Stimulated activated CD4-positive, alpha-beta T cell treated with anti-CD3 and anti-CD28 coated beads, Interleukin-2, amount 100 ng/mL, for 4 hours (primary cell): ENCODE measurements at regions not wholly inside any gene's neighbourhood (a gene's known extent, or its start where the extent isn't known, plus 50 kb on each side); places are given as distances from the start of the nearest gene placed in this dataset.
"Not testable (repeated sequence)": the region's sequence is repeated elsewhere in the genome, so short reads cannot be mapped to it uniquely, and the experiment has no call there.

Source experiments
- DNase-seq: peaks from one replicate; pipeline ENCODE4 v3.0.0-alpha.2; 2020; ENCODE audit warnings: low read depth

GRCh38 chr20:48405909-48406308, 421.9 kb downstream of the PREX1 start:
- no peak for DNase-seq

- DNase-seq, result no peak
These were observed 423.2 kb downstream of the PREX1 start for GRCh38 chr20:48404598-48404997.

GRCh38 chr20:48403167-48403761, 424.5 kb downstream of the PREX1 start:
- DNase-seq, result no peak

- no peak for DNase-seq
These were observed 426.4 kb downstream of the PREX1 start for GRCh38 chr20:48401359-48401758.

DNA sequence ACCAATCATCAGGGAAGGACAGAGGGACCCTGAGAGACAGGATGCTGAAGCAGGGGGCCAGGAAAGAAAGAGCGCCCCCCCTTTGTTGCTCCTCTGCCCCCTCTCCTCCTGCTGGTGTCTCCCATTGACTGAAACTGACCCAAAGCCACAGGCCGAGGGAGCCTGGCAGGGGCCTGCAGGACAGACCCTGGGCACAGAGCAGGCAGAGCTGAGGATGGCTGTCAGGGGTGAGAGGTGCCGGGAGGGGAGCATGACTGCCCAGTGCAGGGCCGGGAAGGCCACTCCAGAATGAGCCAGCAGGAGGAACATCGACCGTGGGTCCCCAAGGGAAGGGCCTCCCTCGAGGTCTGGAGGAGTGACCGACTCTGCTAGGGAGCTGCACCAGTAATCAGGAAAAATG, 427.8 kb downstream of the PREX1 start:
- no peak for DNase-seq

GRCh38 chr20:48398506-48399449, 429.0 kb downstream of the PREX1 start:
- no peak for DNase-seq

DNA sequence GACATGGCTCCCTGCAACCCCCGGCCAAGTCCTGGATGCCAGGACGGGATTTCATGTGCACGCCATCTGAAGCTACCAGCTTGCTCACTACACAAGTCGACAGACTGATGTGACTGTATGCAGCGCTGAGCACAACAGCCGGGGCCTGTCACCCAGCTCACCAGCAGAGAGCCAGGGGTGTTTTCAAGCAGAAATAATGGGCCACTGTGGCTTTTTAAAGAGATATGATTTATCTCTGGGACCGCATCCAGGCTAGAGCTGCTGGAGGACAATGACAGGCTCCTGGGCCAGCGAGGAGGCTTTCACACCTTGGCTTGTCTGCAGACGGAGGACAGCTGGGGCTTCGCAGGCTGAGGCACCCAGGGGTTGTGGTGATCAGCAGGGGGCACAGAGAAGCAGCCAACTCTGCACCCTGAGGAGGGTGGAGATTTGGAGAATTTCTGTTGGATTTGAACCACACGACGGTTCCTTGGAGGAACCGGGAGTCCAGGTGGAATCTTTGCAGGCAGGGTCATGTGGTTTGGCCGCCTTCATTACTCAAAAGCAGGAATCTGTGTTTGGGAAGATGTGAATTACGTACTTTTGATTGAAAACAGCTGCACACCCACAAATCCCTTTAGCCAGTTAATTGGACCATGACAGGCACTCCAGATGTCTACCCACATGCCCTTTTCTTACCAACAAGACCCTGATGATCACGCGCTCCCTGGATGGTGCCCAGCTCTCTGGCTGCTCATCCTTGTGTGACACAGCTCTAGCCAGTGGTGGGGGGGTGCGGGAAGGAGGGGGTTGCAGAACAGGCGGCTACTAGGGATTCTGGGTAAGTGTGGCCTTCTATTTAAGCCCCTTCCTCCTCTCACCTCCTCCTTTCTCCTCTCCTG, 430.6 kb downstream of the PREX1 start:
- DNase-seq, result not testable (repeated sequence)

DNA sequence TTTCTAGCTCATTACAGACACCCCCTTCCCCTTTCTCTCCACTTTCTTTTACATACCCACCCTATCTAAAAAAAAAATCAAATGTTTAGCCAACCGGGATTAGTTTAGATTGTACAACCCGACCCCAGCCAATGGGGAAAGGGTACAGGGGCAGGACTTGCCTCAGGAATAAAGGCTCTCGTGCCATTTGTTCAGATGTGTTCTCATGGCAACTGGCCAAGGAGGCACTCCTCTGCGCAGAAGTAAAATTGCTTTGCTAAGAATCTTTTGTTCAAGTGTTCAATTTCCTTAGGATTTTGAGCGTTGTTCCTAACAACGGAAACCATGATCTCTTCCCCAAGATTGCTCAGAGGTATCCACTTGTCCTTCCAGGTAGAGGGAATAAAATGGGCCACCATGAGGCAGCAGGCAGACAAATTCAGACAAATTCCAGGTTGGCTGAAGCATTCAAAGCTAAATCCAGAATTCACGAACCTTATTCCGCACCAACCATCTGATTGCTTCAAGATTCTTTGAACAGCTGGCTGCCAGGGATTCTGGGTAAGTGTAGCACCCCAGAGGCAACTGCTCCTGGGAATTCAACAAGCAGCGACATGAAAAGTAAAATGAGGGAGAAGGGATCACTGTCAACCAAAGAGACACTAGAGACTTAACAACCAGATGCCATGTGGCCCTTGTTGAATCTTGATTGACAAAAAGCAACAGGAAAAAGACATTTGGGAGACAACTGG, 431.8 kb downstream of the PREX1 start:
- no peak for DNase-seq

GRCh38 chr20:48394415-48395081, 433.3 kb downstream of the PREX1 start:
- no peak for DNase-seq

DNA sequence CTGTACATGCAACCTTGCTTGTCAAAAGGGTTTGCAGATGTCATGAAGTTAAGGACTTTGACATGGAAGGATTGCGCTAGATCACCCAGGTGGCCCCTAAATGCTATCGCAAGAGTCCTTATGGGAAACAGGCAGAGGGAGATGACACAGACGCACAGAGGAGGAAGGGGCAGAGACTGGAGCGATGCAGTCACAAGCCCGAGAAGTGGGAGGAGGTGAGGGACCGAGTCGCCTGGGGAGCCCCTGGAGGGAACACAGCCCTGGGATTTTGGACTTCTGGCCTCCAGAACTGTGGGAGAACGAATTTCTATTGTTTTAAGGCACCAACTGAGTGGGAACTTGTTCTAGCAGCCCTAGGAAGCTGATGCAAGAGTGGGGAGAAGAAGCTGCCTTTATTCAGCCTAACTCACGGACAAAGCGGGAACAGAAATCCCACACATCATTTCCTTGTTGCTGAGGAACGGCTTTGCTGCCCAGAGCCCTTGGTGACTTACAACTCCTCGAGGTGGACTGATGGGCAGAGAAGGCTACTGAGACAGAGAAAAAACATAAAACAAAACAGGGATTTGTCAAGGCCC, 434.0 kb downstream of the PREX1 start:
- DNase-seq, result no peak

DNA sequence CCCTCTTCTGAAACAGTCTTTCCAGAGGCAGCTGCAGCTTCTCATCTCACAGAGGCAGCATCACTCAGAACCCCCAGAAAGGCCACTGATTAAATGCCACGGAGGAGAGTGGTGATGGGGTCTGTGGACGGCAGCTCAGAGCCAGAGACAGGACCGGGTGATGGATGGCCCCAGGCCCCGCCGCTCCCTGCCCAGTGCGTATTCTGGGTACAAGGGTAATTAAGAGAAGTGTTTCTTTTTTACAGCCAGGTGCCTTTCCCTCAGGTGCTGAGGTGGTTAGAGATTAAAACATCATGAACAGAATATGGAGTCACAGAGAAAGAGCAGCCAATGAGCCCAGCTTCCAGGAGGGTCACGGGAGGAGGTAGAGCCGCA, 434.5 kb downstream of the PREX1 start:
- no peak for DNase-seq

DNA sequence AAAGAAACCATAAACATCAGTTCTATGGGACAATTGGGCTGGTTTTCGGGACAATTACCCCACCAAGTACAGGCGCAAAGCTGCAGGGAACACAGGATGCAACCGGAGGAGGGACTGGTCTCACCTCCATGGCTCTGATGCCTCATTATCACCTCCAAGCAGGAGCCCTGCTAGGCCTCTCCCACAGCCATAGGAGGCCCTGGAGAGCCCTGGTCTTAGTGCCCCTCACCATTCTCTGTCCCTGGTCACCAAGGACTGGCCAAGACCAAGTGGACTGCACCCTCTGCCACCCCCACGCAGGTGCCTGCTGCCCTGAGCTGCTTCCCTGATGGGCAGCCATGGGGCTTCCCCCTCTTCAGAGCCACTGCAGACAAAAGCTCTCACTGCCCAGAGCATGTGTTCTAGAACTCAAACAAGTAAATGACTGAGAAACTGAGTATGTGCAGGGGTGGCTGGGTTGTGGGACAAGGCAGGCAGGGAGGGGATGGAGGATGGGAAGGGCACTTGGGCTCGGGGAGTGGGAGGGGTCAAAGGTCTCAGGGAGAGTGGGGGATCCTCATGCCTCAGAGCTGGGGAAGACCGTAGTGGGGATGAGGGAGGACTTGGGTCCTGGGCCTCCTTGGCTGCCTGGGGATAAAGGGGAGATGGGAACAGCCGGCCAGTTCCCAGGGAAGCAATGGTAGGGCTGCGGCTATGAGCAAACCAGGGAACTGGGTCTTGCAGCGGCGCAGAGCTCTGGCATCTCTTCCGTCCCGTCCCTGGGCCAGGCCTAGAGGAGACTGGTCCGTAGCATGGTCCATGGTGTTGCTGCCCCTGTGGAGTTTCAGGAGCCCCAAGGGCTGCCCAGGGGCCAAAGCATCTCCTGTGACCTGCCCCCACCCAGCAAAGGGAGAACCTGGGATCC, 435.1 kb downstream of the PREX1 start:
- no peak for DNase-seq

DNA sequence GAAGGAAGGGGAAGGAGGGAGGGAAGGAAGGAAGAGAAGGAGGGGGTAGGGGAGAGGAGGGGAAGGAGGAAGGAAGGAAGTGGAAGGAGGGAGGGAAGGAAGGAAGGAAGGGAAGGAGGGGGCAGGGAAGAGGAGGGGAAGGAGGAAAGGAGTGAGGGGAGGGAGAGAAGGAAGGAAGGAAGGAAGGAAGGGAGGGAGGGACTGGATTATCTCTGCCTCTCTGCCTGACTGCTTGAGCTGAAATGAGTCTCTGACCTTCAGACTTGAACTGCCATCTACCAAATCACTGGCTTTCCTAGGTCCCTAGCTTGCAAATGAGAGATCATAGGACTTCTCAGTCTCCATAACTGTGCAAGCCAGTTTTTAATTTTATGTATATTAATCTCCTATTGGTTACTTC, 436.8 kb downstream of the PREX1 start:
- DNase-seq, result no peak

DNA sequence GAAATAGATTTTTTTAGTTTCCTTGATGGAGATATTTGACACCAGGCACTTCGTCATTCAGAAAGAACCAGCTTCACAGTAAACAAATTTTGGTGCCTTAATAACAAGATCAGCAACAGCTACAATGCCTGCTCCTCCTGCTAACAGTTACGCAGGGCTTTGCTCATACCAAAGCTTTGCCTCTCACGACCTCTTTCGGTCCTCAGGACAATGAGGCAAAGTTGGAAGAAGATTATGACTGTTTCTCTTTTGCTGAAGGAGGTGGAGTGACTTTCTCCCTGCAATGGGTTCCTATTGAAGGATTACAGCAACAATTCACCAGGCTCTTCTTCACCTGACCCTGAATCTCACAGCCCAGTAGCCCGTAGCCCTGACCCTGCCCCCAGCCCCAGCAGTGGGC, 440.1 kb downstream of the PREX1 start:
- DNase-seq, result no peak

- no peak for DNase-seq
These were observed 442.3 kb downstream of the PREX1 start for GRCh38 chr20:48385527-48385926.

GRCh38 chr20:48385114-48385513, 442.7 kb downstream of the PREX1 start:
- no peak for DNase-seq

GRCh38 chr20:48384147-48384818, 443.5 kb downstream of the PREX1 start:
- no peak for DNase-seq

DNA sequence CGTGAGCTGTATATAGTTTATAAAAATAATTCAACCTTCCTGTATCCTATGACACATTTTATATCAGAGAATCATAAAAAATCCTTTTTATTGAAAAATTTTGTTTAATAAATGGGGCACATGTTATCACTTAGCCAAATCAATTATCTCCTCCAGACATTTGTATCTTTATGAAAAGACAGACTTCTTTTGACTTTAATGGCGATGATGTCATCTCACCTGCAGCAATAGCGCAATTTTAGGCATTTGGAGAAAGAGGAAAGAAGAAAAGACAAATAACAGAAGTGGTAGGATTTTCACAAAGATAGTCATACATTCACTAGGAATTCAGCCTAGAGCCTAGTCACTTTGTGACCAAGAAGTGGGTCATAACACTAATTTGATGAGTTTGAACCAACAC, 444.5 kb downstream of the PREX1 start:
- no peak for DNase-seq

GRCh38 chr20:48382304-48382703, 445.5 kb downstream of the PREX1 start:
- no peak for DNase-seq
